ENCODE measurements at regions not wholly inside any gene's neighbourhood (a gene's known extent, or its start where the extent isn't known, plus 50 kb on each side); places are given as distances from the start of the nearest gene placed in this dataset.

DNA sequence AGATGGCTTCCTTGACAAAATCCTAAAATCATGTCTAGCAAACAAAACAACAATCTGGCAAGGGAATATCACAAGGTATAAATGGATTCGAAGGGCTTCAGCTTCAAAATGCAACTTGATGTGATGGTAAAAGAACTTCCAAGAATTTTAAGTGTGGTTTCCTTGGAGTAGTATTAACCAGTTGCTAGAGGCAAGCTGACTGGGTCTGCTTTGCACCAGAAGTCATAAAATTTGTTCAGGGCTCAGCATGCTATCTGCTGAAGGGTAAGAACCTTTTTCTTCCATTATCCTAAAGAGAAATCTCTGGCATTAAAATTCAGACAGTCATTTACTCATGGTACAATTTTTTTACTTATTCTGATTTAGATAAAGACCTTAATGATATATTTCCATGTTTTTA, 516.7 kb downstream of the TXNL1 start:
- no peak for DNase-seq
- H3K9me3 Mint-ChIP-seq, result peaks cover 0 to under 1% (median 0%) of the 10 kb centered on the region in 3 donors
- H3K4me3 Mint-ChIP-seq, result no peak overlapping the region
- POLR2A ChIA-PET, result no interaction called here
- no peak overlapping the region for H3K4me3 ChIP-seq (ENCODE audit: control insufficient read depth in 1 of 2, extremely low read depth in 1 of 2, low read length in 1 of 2)
- WGBS (ENCODE audit: insufficient coverage), result no CpG with 5 or more reads among the region's 1 CpG
- no peaks in the 10 kb centered on the region for H3K36me3 Mint-ChIP-seq
- H3K27ac ChIP-seq (ENCODE audit: low read length), result no peak overlapping the region
- H3K36me3 ChIP-seq (ENCODE audit: control insufficient read depth in 2 of 2, extremely low read depth in 1 of 2, insufficient read depth in 1 of 2, low read length in 1 of 2), result no peaks in the 10 kb centered on the region
- CTCF ChIA-PET, result no interaction called here
- no peaks in the 10 kb centered on the region for H3K9me3 ChIP-seq
- ATAC-seq (replicated peaks in 1 of 4), result no peak
- H3K4me1 ChIP-seq (ENCODE audit: control insufficient read depth in 1 of 2, extremely low read depth in 1 of 2, insufficient read depth in 2 of 2, low read length in 2 of 2), result no peaks in the 10 kb centered on the region
- no peak overlapping the region for H3K27ac Mint-ChIP-seq
- peaks cover 0 to 7% of the 10 kb centered on the region in 2 donors for H3K27me3 Mint-ChIP-seq
- H3K4me1 Mint-ChIP-seq, result no peaks in the 10 kb centered on the region
- no peaks in the 10 kb centered on the region for H3K27me3 ChIP-seq (replicated peaks in 1 of 2; ENCODE audit: control insufficient read depth in 2 of 2, extremely low read depth in 1 of 2, insufficient read depth in 2 of 2, low read length in 1 of 2)

DNA sequence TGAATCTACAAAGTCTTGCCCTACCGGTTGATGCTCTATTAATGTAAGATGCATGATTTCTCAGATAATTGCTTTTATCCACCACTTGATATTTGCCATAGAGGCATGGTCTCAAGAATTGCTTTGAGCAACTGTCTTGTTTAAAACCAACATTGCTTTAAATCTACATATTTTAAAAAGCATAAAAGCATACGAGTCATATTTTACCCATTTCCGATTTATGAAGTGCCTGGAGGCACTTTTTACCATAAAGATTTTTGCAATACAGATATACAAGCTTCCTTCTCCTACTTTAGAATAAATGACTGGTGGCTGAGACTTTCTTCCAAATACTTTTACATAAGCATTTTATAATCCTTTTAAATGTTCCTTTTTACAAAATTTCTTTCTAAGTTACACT, 517.6 kb downstream of the TXNL1 start:
- Mint-ChIP-seq H3K4me3 (no peak overlapping the region), H3K36me3 (no peaks in the 10 kb centered on the region), H3K9me3 (no peaks in the 10 kb centered on the region), H3K27me3 (peaks cover 0 to 7% of the 10 kb centered on the region in 2 donors), H3K27ac (no peak overlapping the region), H3K4me1 (no peaks in the 10 kb centered on the region)
- ChIA-PET POLR2A (no interaction called here), CTCF (no interaction called here)
- ATAC-seq (replicated peaks in 1 of 4) (no peak), DNase-seq (no peak)
- no peaks in the 10 kb centered on the region for H3K4me1 ChIP-seq (ENCODE audit: control insufficient read depth in 1 of 2, extremely low read depth in 1 of 2, insufficient read depth in 2 of 2, low read length in 2 of 2)
- no peaks in the 10 kb centered on the region for H3K9me3 ChIP-seq
- no peaks in the 10 kb centered on the region for H3K36me3 ChIP-seq (ENCODE audit: control insufficient read depth in 2 of 2, extremely low read depth in 1 of 2, insufficient read depth in 1 of 2, low read length in 1 of 2)
- 90% methylated on average over 2 of the region's 3 CpGs for WGBS (ENCODE audit: insufficient coverage)
- H3K27me3 ChIP-seq (replicated peaks in 1 of 2; ENCODE audit: control insufficient read depth in 2 of 2, extremely low read depth in 1 of 2, insufficient read depth in 2 of 2, low read length in 1 of 2), result no peaks in the 10 kb centered on the region
- no peak overlapping the region for H3K4me3 ChIP-seq (ENCODE audit: control insufficient read depth in 1 of 2, extremely low read depth in 1 of 2, low read length in 1 of 2)
- H3K27ac ChIP-seq (ENCODE audit: low read length), result no peak overlapping the region

DNA sequence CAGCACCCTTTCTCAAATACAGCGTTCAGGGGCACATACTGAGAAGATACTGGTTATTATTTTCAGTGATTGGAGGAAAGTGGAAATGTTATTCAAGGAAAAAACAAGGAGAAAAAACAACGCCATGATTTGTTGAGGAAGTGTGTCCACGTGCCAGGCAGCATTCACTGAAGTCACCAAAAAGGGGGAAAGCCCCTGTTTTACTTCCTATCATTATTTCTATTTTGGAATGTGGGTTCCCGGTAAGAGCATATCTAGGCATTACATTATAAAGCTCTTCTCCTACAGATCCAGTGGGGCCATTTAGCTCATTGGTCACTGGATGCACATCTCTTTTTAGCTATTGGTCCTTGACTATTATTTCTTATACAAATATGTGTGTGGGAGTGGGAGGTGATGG, 518.7 kb downstream of the TXNL1 start:
- Histone ChIP-seq H3K9me3 (no peaks in the 10 kb centered on the region), H3K27ac (ENCODE audit: low read length) (no peak overlapping the region), H3K27me3 (replicated peaks in 1 of 2; ENCODE audit: control insufficient read depth in 2 of 2, extremely low read depth in 1 of 2, insufficient read depth in 2 of 2, low read length in 1 of 2) (no peaks in the 10 kb centered on the region), H3K36me3 (ENCODE audit: control insufficient read depth in 2 of 2, extremely low read depth in 1 of 2, insufficient read depth in 1 of 2, low read length in 1 of 2) (no peaks in the 10 kb centered on the region), H3K4me1 (ENCODE audit: control insufficient read depth in 1 of 2, extremely low read depth in 1 of 2, insufficient read depth in 2 of 2, low read length in 2 of 2) (no peaks in the 10 kb centered on the region), H3K4me3 (ENCODE audit: control insufficient read depth in 1 of 2, extremely low read depth in 1 of 2, low read length in 1 of 2) (no peak overlapping the region)
- H3K36me3 Mint-ChIP-seq, result no peaks in the 10 kb centered on the region
- no peak overlapping the region for H3K4me3 Mint-ChIP-seq
- H3K9me3 Mint-ChIP-seq, result no peaks in the 10 kb centered on the region
- H3K27ac Mint-ChIP-seq, result no peak overlapping the region
- WGBS (ENCODE audit: insufficient coverage), result no CpG with 5 or more reads among the region's 4 CpGs
- H3K4me1 Mint-ChIP-seq, result peaks cover 0 to 4% (median 0%) of the 10 kb centered on the region in 3 donors
- ChIA-PET CTCF (no interaction called here), POLR2A (no interaction called here)
- DNase-seq (no peak), ATAC-seq (replicated peaks in 1 of 4) (no peak)
- H3K27me3 Mint-ChIP-seq, result no peaks in the 10 kb centered on the region

DNA sequence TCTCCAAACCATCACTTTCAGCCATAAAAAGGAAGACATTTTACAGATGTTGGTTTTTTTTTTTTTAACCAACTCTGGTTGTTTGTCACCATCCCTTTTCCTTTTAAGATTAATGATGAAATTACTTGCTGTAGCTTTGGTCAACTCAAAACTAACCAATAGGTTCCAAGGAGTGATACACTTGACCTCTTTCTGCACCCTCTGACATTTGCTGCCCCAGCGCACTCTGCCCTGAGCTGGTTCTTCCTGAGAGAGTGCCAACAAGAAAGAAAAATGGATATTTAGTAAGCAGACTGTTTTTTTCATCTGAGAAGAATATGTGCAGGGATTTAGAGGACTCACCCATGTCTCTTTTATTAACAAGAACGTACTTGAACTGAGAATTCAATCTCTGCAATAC, 520.0 kb downstream of the TXNL1 start:
- Histone ChIP-seq H3K36me3 (ENCODE audit: control insufficient read depth in 2 of 2, extremely low read depth in 1 of 2, insufficient read depth in 1 of 2, low read length in 1 of 2) (no peaks in the 10 kb centered on the region), H3K27ac (ENCODE audit: low read length) (no peak overlapping the region), H3K27me3 (replicated peaks in 1 of 2; ENCODE audit: control insufficient read depth in 2 of 2, extremely low read depth in 1 of 2, insufficient read depth in 2 of 2, low read length in 1 of 2) (no peaks in the 10 kb centered on the region), H3K9me3 (no peaks in the 10 kb centered on the region), H3K4me1 (ENCODE audit: control insufficient read depth in 1 of 2, extremely low read depth in 1 of 2, insufficient read depth in 2 of 2, low read length in 2 of 2) (no peaks in the 10 kb centered on the region), H3K4me3 (ENCODE audit: control insufficient read depth in 1 of 2, extremely low read depth in 1 of 2, low read length in 1 of 2) (no peak overlapping the region)
- ChIA-PET CTCF (no interaction called here), POLR2A (interaction anchor here in 1 of 2 donors (0.6 kb wide), 1 partner anchor 8 kb away, joined by 3 read pairs; no protein-coding TSS in a partner anchor)
- Mint-ChIP-seq H3K27ac (no peak overlapping the region), H3K27me3 (no peaks in the 10 kb centered on the region), H3K4me1 (peaks cover 0 to 4% (median 0%) of the 10 kb centered on the region in 3 donors), H3K4me3 (no peak overlapping the region), H3K9me3 (no peaks in the 10 kb centered on the region), H3K36me3 (no peaks in the 10 kb centered on the region)
- DNase-seq (no peak), ATAC-seq (replicated peaks in 1 of 4) (no peak)
- no CpG with 5 or more reads among the region's 2 CpGs for WGBS (ENCODE audit: insufficient coverage)

DNA sequence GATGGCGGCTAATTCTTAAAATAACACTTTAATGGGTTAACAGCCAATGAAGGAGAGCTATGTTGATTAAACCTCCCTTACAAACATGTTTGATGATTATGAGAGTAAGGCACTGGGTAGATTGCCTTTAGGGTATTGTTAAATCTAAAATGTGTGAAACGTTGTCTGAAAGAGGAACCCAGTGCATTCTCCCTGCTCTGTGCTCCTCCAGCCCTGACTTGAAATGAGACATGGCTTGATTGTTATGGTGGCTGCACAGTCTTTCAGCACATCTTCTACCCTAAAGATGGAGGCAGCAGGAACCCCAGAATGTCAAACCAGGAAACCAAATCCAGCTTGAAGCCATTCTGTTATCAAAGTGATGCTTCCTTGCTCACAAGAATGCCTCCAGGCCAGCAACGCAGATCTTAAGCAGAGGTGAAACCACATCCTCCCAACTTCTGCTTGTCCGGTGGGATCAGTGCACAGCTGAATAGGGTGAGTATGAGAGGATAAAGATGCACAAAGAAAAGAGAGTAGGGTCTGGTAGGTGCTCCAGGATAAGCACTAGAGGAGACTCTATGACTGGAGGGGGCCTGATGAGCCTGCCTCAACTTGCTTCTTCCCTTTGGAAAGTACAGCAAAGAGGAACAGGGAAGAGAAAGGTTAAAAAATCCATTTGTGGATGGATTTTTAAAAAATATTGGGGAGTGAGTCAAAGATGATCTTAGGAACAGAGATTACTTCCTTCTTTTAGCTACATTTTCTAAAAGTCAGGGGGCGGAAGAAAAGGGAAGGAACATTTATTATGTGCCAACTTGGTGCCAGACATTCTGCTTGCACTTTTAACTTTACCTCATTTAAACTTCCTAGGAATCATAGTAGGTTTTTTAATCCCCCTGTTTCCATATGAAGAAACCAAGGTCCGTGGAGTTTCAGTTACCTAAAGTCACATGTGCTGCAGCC, 523.0 kb downstream of the TXNL1 start:
- WGBS (ENCODE audit: insufficient coverage), result 40% methylated on average over 1 of the region's 6 CpGs
- no peaks in the 10 kb centered on the region for H3K9me3 Mint-ChIP-seq
- H3K4me1 Mint-ChIP-seq, result peaks cover 0 to 6% (median 0%) of the 10 kb centered on the region in 3 donors
- Histone ChIP-seq H3K27me3 (replicated peaks in 1 of 2; ENCODE audit: control insufficient read depth in 2 of 2, extremely low read depth in 1 of 2, insufficient read depth in 2 of 2, low read length in 1 of 2) (no peaks in the 10 kb centered on the region), H3K9me3 (no peaks in the 10 kb centered on the region), H3K27ac (ENCODE audit: low read length) (no peak overlapping the region), H3K4me1 (ENCODE audit: control insufficient read depth in 1 of 2, extremely low read depth in 1 of 2, insufficient read depth in 2 of 2, low read length in 2 of 2) (no peaks in the 10 kb centered on the region), H3K36me3 (ENCODE audit: control insufficient read depth in 2 of 2, extremely low read depth in 1 of 2, insufficient read depth in 1 of 2, low read length in 1 of 2) (no peaks in the 10 kb centered on the region), H3K4me3 (ENCODE audit: control insufficient read depth in 1 of 2, extremely low read depth in 1 of 2, low read length in 1 of 2) (no peak overlapping the region)
- no peak overlapping the region for H3K4me3 Mint-ChIP-seq
- H3K36me3 Mint-ChIP-seq, result no peaks in the 10 kb centered on the region
- no peak overlapping the region for H3K27ac Mint-ChIP-seq
- CTCF ChIA-PET, result no interaction called here
- no peaks in the 10 kb centered on the region for H3K27me3 Mint-ChIP-seq
- POLR2A ChIA-PET, result no interaction called here
- no peak for ATAC-seq (replicated peaks in 1 of 4)
- no peak for DNase-seq

DNA sequence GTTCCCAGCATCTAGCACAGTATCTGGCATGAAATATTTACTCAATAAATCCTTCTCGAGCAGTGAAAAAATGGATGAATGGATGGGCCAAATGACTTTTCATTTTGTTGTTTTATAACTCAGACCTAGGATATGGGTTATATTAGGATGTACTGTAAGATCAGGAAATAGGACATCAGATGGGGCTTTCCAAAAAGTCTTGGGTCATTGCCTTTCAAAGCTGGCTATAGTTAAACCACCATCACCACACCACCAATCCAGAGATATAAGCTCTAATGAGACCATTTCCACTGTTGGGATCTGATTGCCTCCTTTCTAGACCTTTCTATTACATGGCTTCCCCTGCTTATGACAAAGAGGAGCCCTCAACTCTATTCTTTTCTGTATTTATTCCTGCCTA, 525.0 kb upstream of the TCF4 start:
- no peaks in the 10 kb centered on the region for H3K4me1 ChIP-seq (ENCODE audit: control insufficient read depth in 1 of 2, extremely low read depth in 1 of 2, insufficient read depth in 2 of 2, low read length in 2 of 2)
- ATAC-seq (replicated peaks in 1 of 4) (no peak), DNase-seq (no peak)
- Mint-ChIP-seq H3K9me3 (peaks cover 0 to 5% (median 0%) of the 10 kb centered on the region in 3 donors), H3K4me1 (peaks cover 0 to 6% (median 0%) of the 10 kb centered on the region in 3 donors), H3K4me3 (no peak overlapping the region), H3K27ac (no peak overlapping the region), H3K27me3 (no peaks in the 10 kb centered on the region), H3K36me3 (no peaks in the 10 kb centered on the region)
- no peak overlapping the region for H3K27ac ChIP-seq (ENCODE audit: low read length)
- H3K36me3 ChIP-seq (ENCODE audit: control insufficient read depth in 2 of 2, extremely low read depth in 1 of 2, insufficient read depth in 1 of 2, low read length in 1 of 2), result no peaks in the 10 kb centered on the region
- H3K4me3 ChIP-seq (ENCODE audit: control insufficient read depth in 1 of 2, extremely low read depth in 1 of 2, low read length in 1 of 2), result no peak overlapping the region
- no CpG with 5 or more reads among the region's 1 CpG for WGBS (ENCODE audit: insufficient coverage)
- no peaks in the 10 kb centered on the region for H3K9me3 ChIP-seq
- ChIA-PET POLR2A (no interaction called here), CTCF (no interaction called here)
- H3K27me3 ChIP-seq (replicated peaks in 1 of 2; ENCODE audit: control insufficient read depth in 2 of 2, extremely low read depth in 1 of 2, insufficient read depth in 2 of 2, low read length in 1 of 2), result no peaks in the 10 kb centered on the region
